Upper lobe of left lung (tissue), 4 donors: ENCODE measurements at regions not wholly inside any gene's neighbourhood (a gene's known extent, or its start where the extent isn't known, plus 50 kb on each side); places are given as distances from the start of the nearest gene placed in this dataset.

Experiments
- CTCF ChIP-seq, 6 experiments: fragments of 450-650 bp in 4 of 6; fragments of 200-600 bp in 2 of 6; sonication (generic) in 2 of 6; IDR thresholded peaks; one replicate each; pipeline ENCODE4 v1.5.1; 2016 to 2019; ENCODE audit warnings: antibody characterized with exemption in 6 of 6
- POLR2AphosphoS5 ChIP-seq, 2 donors: sonication (generic); formaldehyde crosslinking; IDR thresholded peaks; one replicate each; pipeline ENCODE4 v1.5.1; 2017; ENCODE audit warnings: antibody characterized with exemption in 2 of 2

- TF ChIP-seq CTCF (IDR thresholded peaks at IDR 0.05) (no peak), POLR2AphosphoS5 (IDR thresholded peaks at IDR 0.05) (no peak)
Observed at GRCh38 chr1:55986003-55986402, 593.4 kb downstream of the PLPP3 start.
